ENCODE measurements at regions not wholly inside any gene's neighbourhood (a gene's known extent, or its start where the extent isn't known, plus 50 kb on each side); places are given as distances from the start of the nearest gene placed in this dataset.
"Not testable (repeated sequence)": the region's sequence is repeated elsewhere in the genome, so short reads cannot be mapped to it uniquely, and the experiment has no call there.

DNA sequence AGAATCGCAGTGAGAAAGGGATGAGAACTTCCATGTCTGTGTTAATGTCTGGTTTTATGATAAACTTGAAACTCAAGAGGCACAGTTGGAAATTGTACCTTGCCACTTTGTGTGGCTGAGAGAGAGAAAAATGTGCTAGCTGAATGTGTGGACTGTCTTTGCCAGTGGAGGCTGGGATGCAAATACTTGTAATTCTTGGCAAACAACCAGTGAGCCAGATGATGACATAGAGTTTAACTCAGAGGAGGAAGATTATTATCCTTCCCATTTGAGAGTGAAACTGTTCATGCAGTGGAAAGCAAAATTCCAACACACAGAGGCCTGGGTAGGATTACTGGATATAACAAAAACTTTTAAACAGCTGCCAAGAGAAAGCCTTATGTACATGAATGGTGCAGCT is 349.1 kb upstream of the NPAP1 start:
- peak overlapping the region; percentile 56 for H3K27ac ChIP-seq (ENCODE audit: low read length)
- not testable (repeated sequence) for H3K4me1 ChIP-seq (ENCODE audit: control insufficient read depth in 1 of 2, insufficient read depth in 2 of 2, low read length in 2 of 2); H3K27me3 ChIP-seq (ENCODE audit: low read depth, low read length); H3K4me3 ChIP-seq (ENCODE audit: low read depth in 1 of 2, low read length in 2 of 2); H3K9me3 ChIP-seq (ENCODE audit: control insufficient read depth in 1 of 2, low read length in 2 of 2); H3K36me3 ChIP-seq (ENCODE audit: control insufficient read depth in 1 of 2, insufficient read depth in 2 of 2, low read length in 2 of 2)

DNA sequence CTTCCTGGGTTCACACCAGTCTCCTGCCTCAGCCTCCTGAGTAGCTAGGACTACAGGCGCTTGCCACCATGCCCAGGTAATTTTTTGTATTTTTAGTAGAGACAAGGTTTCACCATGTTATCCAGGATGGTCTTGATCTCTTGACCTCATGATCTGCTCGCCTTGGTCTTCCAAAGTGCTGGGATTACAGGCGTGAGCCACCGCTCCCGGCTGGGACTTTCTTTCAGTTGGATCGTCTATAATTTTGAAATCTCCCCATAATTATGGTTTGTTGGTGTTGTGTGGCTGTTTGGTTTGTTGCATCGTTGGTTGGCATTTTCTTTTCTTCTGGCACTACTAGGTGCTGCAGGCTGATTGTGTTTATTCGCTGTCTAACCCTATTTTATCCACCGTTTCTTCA is 343.6 kb upstream of the NPAP1 start:
- H3K36me3 ChIP-seq (ENCODE audit: control insufficient read depth in 1 of 2, insufficient read depth in 2 of 2, low read length in 2 of 2); H3K27ac ChIP-seq (ENCODE audit: low read length); H3K4me3 ChIP-seq (ENCODE audit: low read depth in 1 of 2, low read length in 2 of 2); H3K9me3 ChIP-seq (ENCODE audit: control insufficient read depth in 1 of 2, low read length in 2 of 2); H3K27me3 ChIP-seq (ENCODE audit: low read depth, low read length); H3K4me1 ChIP-seq (ENCODE audit: control insufficient read depth in 1 of 2, insufficient read depth in 2 of 2, low read length in 2 of 2): not testable (repeated sequence)

DNA sequence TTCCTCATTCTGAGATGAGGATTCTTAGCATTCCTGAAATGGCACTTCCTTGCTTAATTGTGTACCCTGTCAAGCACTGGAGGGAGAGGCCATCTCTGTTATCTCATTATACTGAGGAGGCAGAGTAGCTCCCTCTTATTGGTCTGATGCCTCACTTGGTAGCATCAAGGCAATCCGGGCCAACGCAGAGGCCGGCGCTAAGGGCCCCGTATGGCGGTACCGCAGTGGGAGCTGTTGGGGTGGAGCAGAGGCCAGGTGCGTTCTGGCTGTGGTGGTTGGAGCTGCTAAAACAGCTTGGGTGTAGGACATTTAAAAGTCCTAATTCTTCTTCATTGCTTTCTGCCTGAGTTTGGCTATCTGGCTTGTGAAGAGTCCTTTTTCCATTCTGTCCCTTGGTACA is 333.7 kb upstream of the NPAP1 start:
- not testable (repeated sequence) for H3K36me3 ChIP-seq (ENCODE audit: control insufficient read depth in 1 of 2, insufficient read depth in 2 of 2, low read length in 2 of 2); H3K27me3 ChIP-seq (ENCODE audit: low read depth, low read length); H3K27ac ChIP-seq (ENCODE audit: low read length); H3K4me3 ChIP-seq (ENCODE audit: low read depth in 1 of 2, low read length in 2 of 2); H3K9me3 ChIP-seq (ENCODE audit: control insufficient read depth in 1 of 2, low read length in 2 of 2); H3K4me1 ChIP-seq (ENCODE audit: control insufficient read depth in 1 of 2, insufficient read depth in 2 of 2, low read length in 2 of 2)

DNA sequence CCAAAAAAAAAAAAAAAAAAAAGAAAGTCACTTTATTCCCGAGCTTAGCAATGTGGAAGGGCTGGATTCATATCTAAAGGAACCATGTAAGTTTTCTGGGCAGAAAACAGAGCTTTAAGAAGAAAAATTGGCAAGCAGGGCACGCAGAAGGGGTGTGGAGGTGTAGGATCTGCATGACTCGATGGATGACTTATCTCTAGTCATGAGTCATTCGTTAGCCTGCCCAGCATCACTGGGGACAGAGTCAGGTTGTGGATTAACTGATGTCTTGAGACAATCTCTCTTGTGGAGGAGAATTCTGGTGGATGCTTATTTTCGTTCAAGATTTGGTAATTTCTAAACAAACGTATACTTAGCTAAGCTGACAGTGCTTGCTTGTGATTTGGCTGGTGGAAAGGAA is 322.8 kb upstream of the NPAP1 start:
- not testable (repeated sequence) for H3K4me1 ChIP-seq (ENCODE audit: control insufficient read depth in 1 of 2, insufficient read depth in 2 of 2, low read length in 2 of 2); H3K27me3 ChIP-seq (ENCODE audit: low read depth, low read length); H3K36me3 ChIP-seq (ENCODE audit: control insufficient read depth in 1 of 2, insufficient read depth in 2 of 2, low read length in 2 of 2); H3K4me3 ChIP-seq (ENCODE audit: low read depth in 1 of 2, low read length in 2 of 2); H3K27ac ChIP-seq (ENCODE audit: low read length); H3K9me3 ChIP-seq (ENCODE audit: control insufficient read depth in 1 of 2, low read length in 2 of 2)

DNA sequence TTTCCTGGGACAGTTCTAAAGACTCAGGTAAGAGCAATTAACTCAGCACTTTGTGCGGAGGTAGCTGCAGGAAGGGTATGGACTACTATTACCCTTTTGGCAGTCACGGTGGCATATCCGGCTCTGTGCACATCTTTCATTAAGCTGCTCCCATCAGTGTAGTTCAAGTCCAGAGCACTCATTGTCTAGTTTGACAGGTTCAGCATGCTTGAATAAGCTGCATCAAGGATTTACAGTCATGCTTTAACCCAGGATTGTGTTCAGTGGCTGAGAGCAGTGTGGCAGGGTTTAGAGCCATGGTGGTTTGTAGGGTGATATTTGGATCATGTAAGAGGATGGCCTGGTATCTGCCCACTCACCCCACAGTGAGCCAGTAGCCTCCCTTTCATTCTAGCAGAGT is 294.5 kb upstream of the NPAP1 start:
- H3K4me3 ChIP-seq (ENCODE audit: low read depth in 1 of 2, low read length in 2 of 2); H3K4me1 ChIP-seq (ENCODE audit: control insufficient read depth in 1 of 2, insufficient read depth in 2 of 2, low read length in 2 of 2); H3K36me3 ChIP-seq (ENCODE audit: control insufficient read depth in 1 of 2, insufficient read depth in 2 of 2, low read length in 2 of 2); H3K9me3 ChIP-seq (ENCODE audit: control insufficient read depth in 1 of 2, low read length in 2 of 2); H3K27me3 ChIP-seq (ENCODE audit: low read depth, low read length); H3K27ac ChIP-seq (ENCODE audit: low read length): not testable (repeated sequence)

DNA sequence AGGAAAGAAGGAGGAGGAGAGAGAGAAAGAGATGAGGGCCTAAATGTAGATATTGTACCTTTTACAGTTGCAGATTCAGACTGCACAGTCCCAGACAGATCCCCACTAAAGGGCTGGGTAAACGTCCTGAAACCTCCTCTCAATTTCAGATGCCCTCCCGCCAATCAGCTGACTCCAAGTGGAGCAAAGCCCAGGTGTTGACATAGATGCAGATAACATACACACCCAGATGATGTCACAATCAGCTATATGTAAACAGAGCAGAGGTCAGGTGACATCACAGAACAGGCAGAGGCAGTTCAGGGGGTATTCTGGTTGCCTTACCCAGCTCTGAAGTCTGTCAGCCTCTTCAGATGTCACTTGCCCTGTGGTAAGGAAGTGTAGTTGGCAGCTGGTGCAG is 290.3 kb upstream of the NPAP1 start:
- not testable (repeated sequence) for H3K4me3 ChIP-seq (ENCODE audit: low read depth in 1 of 2, low read length in 2 of 2); H3K9me3 ChIP-seq (ENCODE audit: control insufficient read depth in 1 of 2, low read length in 2 of 2); H3K27me3 ChIP-seq (ENCODE audit: low read depth, low read length); H3K4me1 ChIP-seq (ENCODE audit: control insufficient read depth in 1 of 2, insufficient read depth in 2 of 2, low read length in 2 of 2); H3K36me3 ChIP-seq (ENCODE audit: control insufficient read depth in 1 of 2, insufficient read depth in 2 of 2, low read length in 2 of 2); H3K27ac ChIP-seq (ENCODE audit: low read length)

DNA sequence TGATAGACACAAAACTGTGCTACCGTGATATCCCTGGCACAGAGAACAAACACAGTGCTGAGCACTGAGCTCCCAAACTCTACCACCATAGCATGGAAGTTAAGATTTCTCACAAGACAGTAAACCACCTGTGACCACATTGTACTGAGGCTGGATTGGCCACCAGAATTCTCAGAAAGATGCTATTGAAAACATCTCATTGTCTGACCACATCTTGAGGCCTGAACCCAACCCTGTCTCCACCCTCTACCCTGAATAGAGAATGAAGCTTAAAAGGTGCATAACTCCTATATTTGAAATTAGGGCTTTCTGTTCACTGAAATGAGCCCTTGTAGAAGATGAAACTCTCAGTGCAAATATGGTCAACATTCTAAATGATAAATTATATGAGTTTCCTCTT is 281.3 kb upstream of the NPAP1 start:
- Histone ChIP-seq H3K9me3 (ENCODE audit: control insufficient read depth in 1 of 2, low read length in 2 of 2) (no peaks in the 10 kb centered on the region), H3K36me3 (ENCODE audit: control insufficient read depth in 1 of 2, insufficient read depth in 2 of 2, low read length in 2 of 2) (no peaks in the 10 kb centered on the region), H3K27ac (ENCODE audit: low read length) (no peak overlapping the region), H3K27me3 (ENCODE audit: low read depth, low read length) (no peaks in the 10 kb centered on the region), H3K4me1 (ENCODE audit: control insufficient read depth in 1 of 2, insufficient read depth in 2 of 2, low read length in 2 of 2) (no peaks in the 10 kb centered on the region), H3K4me3 (ENCODE audit: low read depth in 1 of 2, low read length in 2 of 2) (no peak overlapping the region)

DNA sequence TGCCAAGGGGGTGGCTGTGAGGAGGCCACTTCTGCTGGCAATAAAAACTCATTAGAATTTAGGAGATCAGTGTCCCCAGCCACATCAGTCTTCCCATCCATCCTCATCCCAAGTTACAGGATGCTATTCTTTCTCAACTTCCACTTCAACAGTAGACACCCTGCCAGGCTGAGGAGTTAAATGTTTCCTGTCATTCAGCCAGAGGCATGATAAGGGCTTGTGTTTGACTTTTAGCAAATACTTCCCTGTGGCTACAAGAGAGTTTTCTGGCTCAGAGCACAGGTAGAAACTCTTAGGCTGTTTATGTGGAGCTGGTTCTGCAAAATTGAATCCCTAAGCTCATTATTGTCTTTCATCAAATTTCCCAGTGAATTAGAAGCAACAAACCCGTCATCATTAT is 262.9 kb upstream of the NPAP1 start:
- H3K4me1 ChIP-seq (ENCODE audit: control insufficient read depth in 1 of 2, insufficient read depth in 2 of 2, low read length in 2 of 2); H3K9me3 ChIP-seq (ENCODE audit: control insufficient read depth in 1 of 2, low read length in 2 of 2); H3K27ac ChIP-seq (ENCODE audit: low read length); H3K27me3 ChIP-seq (ENCODE audit: low read depth, low read length); H3K4me3 ChIP-seq (ENCODE audit: low read depth in 1 of 2, low read length in 2 of 2); H3K36me3 ChIP-seq (ENCODE audit: control insufficient read depth in 1 of 2, insufficient read depth in 2 of 2, low read length in 2 of 2): not testable (repeated sequence)

DNA sequence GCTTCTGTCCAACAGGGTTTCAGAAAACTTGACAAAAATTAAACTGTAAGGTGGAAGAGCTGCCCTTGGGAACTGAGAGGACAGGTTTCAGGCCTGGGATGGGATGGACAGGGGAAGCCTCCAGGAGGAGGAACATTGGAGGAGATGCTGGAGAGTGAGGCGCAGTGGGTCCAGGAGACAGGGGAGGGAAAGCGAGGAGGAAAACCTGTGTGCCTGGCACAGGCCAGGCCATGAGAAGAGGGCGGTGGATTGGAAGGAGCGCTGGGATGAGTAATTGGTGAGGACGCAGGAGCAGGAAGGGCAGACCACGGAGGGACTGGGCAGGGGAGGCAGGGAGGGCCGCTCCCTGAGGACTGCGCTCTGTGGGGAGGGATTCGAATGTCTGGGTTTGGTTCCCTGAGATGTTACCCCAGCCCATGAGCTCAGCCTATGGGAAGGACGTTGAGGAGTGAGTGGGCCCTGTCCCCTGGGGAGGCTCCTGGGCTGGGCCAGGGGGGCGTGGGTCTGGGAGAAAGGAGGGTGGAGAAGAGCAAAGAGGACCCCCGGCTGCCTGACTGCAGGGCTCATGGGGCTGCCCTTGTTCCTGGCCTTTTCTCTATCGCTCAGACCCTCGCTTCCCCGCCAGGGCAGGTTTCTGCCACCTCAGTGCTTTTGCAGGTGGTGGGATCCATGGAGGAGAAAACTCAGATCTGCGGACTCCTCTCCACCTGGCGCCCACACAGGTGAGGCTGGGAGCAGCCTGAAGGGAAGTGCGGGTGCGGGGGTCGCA is 249.1 kb upstream of the NPAP1 start:
- H3K36me3 ChIP-seq (ENCODE audit: control insufficient read depth in 1 of 2, insufficient read depth in 2 of 2, low read length in 2 of 2); H3K4me1 ChIP-seq (ENCODE audit: control insufficient read depth in 1 of 2, insufficient read depth in 2 of 2, low read length in 2 of 2); H3K27ac ChIP-seq (ENCODE audit: low read length); H3K9me3 ChIP-seq (ENCODE audit: control insufficient read depth in 1 of 2, low read length in 2 of 2); H3K4me3 ChIP-seq (ENCODE audit: low read depth in 1 of 2, low read length in 2 of 2); H3K27me3 ChIP-seq (ENCODE audit: low read depth, low read length): not testable (repeated sequence)

DNA sequence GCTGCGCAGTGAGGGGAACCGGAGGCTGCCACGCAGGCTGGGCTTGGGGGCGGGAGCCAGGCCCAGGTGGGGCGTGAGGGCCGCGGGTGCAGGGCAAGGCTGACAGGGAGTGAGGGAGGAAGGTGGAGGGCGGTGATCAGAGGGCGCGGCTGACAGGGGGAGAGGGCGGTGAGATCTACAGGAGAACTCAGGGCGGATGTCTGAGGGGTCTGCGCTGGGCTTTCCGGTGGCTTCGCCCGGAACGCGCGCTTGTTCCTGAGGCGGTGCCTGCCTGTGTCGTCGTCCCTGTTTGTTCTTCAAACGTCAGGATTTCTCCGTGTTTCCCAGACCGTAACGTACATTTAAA is 248.5 kb upstream of the NPAP1 start:
- H3K4me1 ChIP-seq (ENCODE audit: control insufficient read depth in 1 of 2, insufficient read depth in 2 of 2, low read length in 2 of 2); H3K4me3 ChIP-seq (ENCODE audit: low read depth in 1 of 2, low read length in 2 of 2); H3K27ac ChIP-seq (ENCODE audit: low read length); H3K9me3 ChIP-seq (ENCODE audit: control insufficient read depth in 1 of 2, low read length in 2 of 2); H3K36me3 ChIP-seq (ENCODE audit: control insufficient read depth in 1 of 2, insufficient read depth in 2 of 2, low read length in 2 of 2); H3K27me3 ChIP-seq (ENCODE audit: low read depth, low read length): not testable (repeated sequence)

DNA sequence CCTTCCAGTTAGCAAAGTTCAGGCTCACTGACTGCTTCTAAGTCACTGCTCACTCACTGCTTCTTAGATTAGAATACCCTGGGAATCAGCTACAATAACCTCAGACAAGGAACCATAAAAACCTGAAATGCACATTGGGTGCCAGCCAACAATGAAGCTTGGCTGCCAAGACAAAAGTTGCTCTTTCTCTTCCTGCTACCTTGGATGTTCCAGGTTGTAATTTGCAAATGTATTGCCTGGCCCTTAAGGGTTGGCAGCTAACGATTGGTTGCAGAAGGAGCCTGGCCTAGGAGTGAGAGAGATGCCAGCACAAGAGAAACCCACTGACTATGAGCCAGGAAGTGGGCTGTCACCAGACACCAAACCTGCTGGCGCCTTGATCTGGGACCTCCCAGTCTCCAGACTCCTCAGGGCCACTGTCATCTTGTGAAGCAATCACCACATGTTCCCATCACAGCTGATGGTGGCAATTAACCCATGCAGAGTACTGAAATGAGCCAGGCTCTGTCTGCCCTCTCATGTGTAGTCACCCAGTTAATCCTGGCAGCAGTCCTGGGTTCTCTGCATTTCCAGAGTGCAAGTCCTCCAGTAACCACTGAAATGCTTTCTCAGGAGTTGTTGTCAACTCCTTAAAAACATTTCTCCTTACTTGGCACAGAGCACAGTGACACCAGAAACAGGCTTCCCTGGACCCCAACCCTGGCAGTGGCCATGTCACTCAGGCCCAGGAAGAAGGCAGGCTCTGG is 240.3 kb upstream of the NPAP1 start:
- not testable (repeated sequence) for H3K36me3 ChIP-seq (ENCODE audit: control insufficient read depth in 1 of 2, insufficient read depth in 2 of 2, low read length in 2 of 2); H3K27ac ChIP-seq (ENCODE audit: low read length); H3K9me3 ChIP-seq (ENCODE audit: control insufficient read depth in 1 of 2, low read length in 2 of 2); H3K27me3 ChIP-seq (ENCODE audit: low read depth, low read length); H3K4me3 ChIP-seq (ENCODE audit: low read depth in 1 of 2, low read length in 2 of 2); H3K4me1 ChIP-seq (ENCODE audit: control insufficient read depth in 1 of 2, insufficient read depth in 2 of 2, low read length in 2 of 2)

DNA sequence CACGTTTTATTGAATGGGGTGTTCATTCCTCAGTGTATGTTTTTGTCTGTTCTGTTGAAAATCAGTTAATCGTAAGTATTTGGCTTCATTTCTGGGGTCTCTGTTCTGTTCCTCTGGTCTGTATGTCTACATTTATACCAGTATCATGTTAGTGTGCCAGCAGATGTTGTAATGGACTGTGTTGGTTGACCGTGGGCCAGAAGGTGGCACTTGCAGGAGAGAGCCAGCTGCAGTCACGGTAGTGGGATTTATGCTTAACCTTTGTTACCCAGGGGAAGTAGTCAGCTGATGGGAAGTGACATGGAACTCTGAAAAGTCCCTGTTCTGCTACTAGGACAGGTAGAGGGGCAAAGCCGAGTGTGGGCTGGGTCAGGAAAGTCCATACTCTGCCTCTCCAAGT is 238.3 kb upstream of the NPAP1 start:
- H3K4me1 ChIP-seq (ENCODE audit: control insufficient read depth in 1 of 2, insufficient read depth in 2 of 2, low read length in 2 of 2); H3K27me3 ChIP-seq (ENCODE audit: low read depth, low read length); H3K4me3 ChIP-seq (ENCODE audit: low read depth in 1 of 2, low read length in 2 of 2); H3K36me3 ChIP-seq (ENCODE audit: control insufficient read depth in 1 of 2, insufficient read depth in 2 of 2, low read length in 2 of 2); H3K27ac ChIP-seq (ENCODE audit: low read length); H3K9me3 ChIP-seq (ENCODE audit: control insufficient read depth in 1 of 2, low read length in 2 of 2): not testable (repeated sequence)

All from muscle layer of duodenum (tissue), 2 donors.